GM23338 (cell line): ENCODE measurements at regions not wholly inside any gene's neighbourhood (a gene's known extent, or its start where the extent isn't known, plus 50 kb on each side); places are given as distances from the start of the nearest gene placed in this dataset.
"Not testable (repeated sequence)": the region's sequence is repeated elsewhere in the genome, so short reads cannot be mapped to it uniquely, and the experiment has no call there.

Source experiments
- EZH2 ChIP-seq: fragments of 200-600 bp; sonication (generic); IDR thresholded peaks from one replicate; pipeline ENCODE4 v1.8.0; 2017; ENCODE audit warnings: antibody characterized with exemption, mild to moderate bottlenecking, low read depth; ENCODE audit not compliant: unreplicated experiment
- EZH2phosphoT487 ChIP-seq: fragments of 200-600 bp; sonication (generic); IDR thresholded peaks from one replicate; pipeline ENCODE4 v1.8.1; 2018; ENCODE audit warnings: antibody characterized with exemption; ENCODE audit not compliant: unreplicated experiment
- POLR2AphosphoS5 ChIP-seq: IDR thresholded peaks from 2 replicates; pipeline ENCODE4 v1.6.1; 2016; ENCODE audit warnings: antibody characterized with exemption, low read depth
- ZNF331 ChIP-seq: fragments of 250-450 bp; sonication (Bioruptor Pico); IDR thresholded peaks from 2 replicates; pipeline ENCODE4 v1.5.0; 2020; ENCODE audit warnings: low read depth, mild to moderate bottlenecking, moderate library complexity
- TF ChIP-seq, protein P1 (sequence below), 2 experiments: fragments of 200-600 bp in 1 of 2; sonication (generic) in 1 of 2; conservative IDR thresholded peaks; 2 replicates each; pipeline versions ENCODE4 v1.5.1 to v1.6.1; 2016 to 2017; ENCODE audit warnings: antibody characterized with exemption in 2 of 2, low read depth in 2 of 2, mild to moderate bottlenecking in 2 of 2, moderate library complexity in 1 of 2

DNA sequence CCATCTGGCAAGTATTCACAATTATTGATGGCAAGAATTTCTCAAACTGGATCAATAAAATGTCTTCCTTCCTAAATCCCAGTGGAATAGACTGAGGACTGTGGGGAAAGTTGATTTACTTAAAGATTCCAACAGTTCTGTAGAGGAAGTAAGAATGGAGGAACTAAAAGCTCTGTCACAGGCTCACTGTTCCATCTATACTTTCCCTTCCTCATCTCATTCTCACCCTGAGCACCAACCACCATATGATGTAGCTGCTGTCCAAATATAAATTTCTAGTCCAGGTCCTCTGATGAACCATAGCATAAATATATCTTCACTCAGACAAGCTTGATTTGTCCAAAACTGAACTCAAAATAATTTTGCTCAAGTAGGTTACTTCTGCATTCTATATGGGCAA is 786.9 kb downstream of the TTLL7 start:
- TF ChIP-seq, protein P1, sequence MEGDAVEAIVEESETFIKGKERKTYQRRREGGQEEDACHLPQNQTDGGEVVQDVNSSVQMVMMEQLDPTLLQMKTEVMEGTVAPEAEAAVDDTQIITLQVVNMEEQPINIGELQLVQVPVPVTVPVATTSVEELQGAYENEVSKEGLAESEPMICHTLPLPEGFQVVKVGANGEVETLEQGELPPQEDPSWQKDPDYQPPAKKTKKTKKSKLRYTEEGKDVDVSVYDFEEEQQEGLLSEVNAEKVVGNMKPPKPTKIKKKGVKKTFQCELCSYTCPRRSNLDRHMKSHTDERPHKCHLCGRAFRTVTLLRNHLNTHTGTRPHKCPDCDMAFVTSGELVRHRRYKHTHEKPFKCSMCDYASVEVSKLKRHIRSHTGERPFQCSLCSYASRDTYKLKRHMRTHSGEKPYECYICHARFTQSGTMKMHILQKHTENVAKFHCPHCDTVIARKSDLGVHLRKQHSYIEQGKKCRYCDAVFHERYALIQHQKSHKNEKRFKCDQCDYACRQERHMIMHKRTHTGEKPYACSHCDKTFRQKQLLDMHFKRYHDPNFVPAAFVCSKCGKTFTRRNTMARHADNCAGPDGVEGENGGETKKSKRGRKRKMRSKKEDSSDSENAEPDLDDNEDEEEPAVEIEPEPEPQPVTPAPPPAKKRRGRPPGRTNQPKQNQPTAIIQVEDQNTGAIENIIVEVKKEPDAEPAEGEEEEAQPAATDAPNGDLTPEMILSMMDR (conservative IDR thresholded peaks at IDR 0.05; ENCODE audit: low read depth in 2 of 2), result not testable (repeated sequence)
- not testable (repeated sequence) for TF ChIP-seq EZH2, POLR2AphosphoS5, EZH2phosphoT487, ZNF331
